HG03025 (cell line): ENCODE measurements at regions not wholly inside any gene's neighbourhood (a gene's known extent, or its start where the extent isn't known, plus 50 kb on each side); places are given as distances from the start of the nearest gene placed in this dataset.

ENCODE experiments used
- ATAC-seq: cut with Tn5 transposase; IDR thresholded peaks from one replicate; pipeline ENCODE4 v1.9.1; 2021; ENCODE audit warnings: mild to moderate bottlenecking, moderate library complexity; ENCODE audit not compliant: unreplicated experiment, low FRiP score

GRCh38 chr2:5839550-5839949 is 147.4 kb downstream of the SOX11 start:
- ATAC-seq = no peak

GRCh38 chr2:5841126-5841525 is 148.9 kb downstream of the SOX11 start:
- ATAC-seq = no peak

- no peak for ATAC-seq
Observed at GRCh38 chr2:5842326-5842725, 150.1 kb downstream of the SOX11 start.

- ATAC-seq = no peak
Observed at GRCh38 chr2:5845798-5846330, 153.7 kb downstream of the SOX11 start.

GRCh38 chr2:5846881-5847280 is 154.7 kb downstream of the SOX11 start:
- ATAC-seq = no peak

- ATAC-seq = no peak
Observed at GRCh38 chr2:5849562-5849961, 157.4 kb downstream of the SOX11 start.

- ATAC-seq = no peak
Observed at GRCh38 chr2:5851410-5851809, 159.2 kb downstream of the SOX11 start.

- no peak for ATAC-seq
Observed at GRCh38 chr2:5854797-5855196, 162.6 kb downstream of the SOX11 start.

GRCh38 chr2:5867056-5867455 is 174.9 kb downstream of the SOX11 start:
- no peak for ATAC-seq

GRCh38 chr2:5868931-5869330 is 176.7 kb downstream of the SOX11 start:
- no peak for ATAC-seq

GRCh38 chr2:5869936-5870335 is 177.8 kb downstream of the SOX11 start:
- ATAC-seq = no peak

GRCh38 chr2:5877360-5877759 is 185.2 kb downstream of the SOX11 start:
- no peak for ATAC-seq

- ATAC-seq = no peak
Observed at GRCh38 chr2:5885451-5886173, 193.4 kb downstream of the SOX11 start.

GRCh38 chr2:5886462-5886861 is 194.3 kb downstream of the SOX11 start:
- no peak for ATAC-seq

- no peak for ATAC-seq
Observed at GRCh38 chr2:5888126-5888525, 195.9 kb downstream of the SOX11 start.

- no peak for ATAC-seq
Observed at GRCh38 chr2:5889519-5889918, 197.3 kb downstream of the SOX11 start.

- no peak for ATAC-seq
Observed at GRCh38 chr2:5894355-5894754, 202.2 kb downstream of the SOX11 start.

GRCh38 chr2:5895284-5895683 is 203.1 kb downstream of the SOX11 start:
- no peak for ATAC-seq

GRCh38 chr2:5897249-5897648 is 205.1 kb downstream of the SOX11 start:
- ATAC-seq = no peak

- ATAC-seq = no peak
Observed at GRCh38 chr2:5898667-5899066, 206.5 kb downstream of the SOX11 start.

GRCh38 chr2:5905661-5906060 is 213.5 kb downstream of the SOX11 start:
- no peak for ATAC-seq

- no peak for ATAC-seq
Observed at GRCh38 chr2:5908071-5908470, 215.9 kb downstream of the SOX11 start.

- no peak for ATAC-seq
Observed at GRCh38 chr2:5911718-5912117, 219.5 kb downstream of the SOX11 start.
